GM19463 (cell line): ENCODE measurements at regions not wholly inside any gene's neighbourhood (a gene's known extent, or its start where the extent isn't known, plus 50 kb on each side); places are given as distances from the start of the nearest gene placed in this dataset.

Source experiments
- ATAC-seq: cut with Tn5 transposase; IDR thresholded peaks from one replicate; pipeline ENCODE4 v1.9.1; 2021; ENCODE audit warnings: mild to moderate bottlenecking, moderate library complexity; ENCODE audit not compliant: unreplicated experiment

DNA sequence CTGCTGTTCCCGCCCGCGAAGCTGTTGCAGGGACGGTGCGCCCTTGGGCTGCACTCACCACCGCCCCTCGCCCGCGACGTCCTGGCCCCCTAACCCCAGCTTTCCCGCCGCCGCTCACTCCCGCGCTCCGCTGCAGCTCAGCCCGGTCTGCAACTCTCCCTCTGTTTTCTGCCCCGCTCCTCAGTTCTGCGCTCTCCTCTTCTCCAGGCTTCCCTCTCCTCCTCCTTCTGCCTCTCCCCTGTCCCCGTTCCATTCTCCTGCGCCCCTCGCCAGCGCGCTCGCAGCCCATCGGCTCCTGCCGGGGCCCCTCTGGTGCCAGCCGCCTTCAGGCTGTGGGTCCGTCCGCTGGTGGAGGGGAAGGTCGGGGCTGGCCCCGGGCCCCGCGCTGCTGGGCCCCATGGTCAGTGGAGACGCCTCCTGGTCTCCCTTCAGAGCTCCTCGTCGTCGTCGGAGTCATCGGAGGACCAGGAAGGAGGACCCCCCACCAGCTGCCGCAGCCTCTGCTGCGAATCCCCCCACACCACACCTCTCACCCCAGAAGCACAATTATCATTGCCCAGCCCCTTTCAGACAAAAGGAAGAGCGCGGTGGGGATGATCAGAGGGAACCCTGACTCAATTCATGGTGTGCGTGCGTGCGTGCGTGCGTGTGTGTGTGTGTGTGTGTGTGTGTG lies 223.2 kb upstream of the FOXF1 start:
- no peak for ATAC-seq

DNA sequence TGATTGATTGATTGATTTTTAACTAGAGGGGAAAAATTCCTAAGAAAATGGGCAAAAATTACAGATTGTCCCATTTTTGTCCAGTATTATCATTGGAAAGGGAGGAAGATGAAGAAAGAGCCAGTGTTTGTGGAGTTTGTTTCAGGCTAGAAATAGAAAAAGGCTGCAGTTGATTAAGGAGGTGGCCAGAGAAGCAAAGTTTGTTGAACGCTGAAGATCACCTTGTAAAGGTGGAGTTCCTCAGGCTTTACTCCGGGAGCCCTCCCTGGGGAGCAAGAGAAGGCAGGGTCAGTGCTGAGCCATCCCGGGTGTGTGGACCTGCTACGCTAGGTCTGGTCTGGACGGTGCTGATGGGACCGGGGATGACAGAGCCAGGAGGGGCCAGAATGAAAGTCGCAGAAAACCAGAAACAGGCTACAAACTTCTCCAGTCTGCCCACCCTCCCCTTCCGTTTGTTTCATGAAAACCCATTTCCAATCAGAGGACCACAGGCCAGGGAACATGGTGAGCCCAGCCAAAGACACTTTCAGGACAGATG lies 222.6 kb upstream of the FOXF1 start:
- no peak for ATAC-seq

DNA sequence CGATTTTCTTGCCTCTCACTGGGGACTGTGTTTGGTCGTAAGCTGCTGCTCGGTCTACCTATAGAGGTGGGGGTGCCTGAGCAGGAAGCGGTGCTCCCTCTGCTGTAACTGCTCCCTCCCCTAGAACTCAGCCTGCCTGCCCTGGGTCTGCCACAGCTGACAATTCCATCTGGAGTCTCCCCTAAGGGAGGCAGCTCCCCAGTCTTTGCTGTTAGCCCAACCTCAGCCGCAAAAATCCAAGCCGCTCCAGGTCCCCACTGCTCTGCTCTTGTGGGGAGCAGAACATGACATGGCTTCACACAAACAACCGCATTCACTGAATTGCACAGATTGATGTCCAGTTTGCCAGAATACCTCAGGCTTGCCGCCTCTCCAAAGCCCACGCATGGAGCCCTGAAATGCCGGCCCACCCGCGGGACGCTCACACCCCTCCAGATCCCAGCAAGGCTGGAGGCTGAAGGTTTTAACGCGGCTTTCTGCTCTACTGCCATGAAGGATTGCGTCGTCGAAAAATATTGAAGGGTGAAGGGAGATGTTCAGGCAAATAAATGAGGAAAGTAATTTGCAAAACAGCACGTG lies 221.5 kb upstream of the FOXF1 start:
- ATAC-seq = no peak

DNA sequence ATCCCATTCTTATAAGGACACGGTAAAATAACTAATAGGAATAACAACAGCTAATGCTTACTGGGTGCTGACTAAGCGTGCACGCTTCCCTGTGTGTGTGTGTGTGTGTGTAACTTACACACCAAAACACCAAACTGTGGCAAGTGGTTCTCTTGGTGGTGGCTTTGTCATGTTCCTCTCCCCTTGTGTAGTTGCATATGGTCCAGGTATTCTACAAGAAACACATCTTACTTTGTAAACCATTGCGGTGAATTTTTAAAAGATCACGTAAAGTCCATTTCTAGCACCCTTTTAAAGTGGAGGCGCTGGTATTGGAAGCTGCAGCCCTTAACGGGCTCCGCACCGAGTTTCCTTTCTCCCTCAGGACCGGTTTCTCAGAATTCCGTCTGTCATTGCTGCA lies 221.0 kb upstream of the FOXF1 start:
- no peak for ATAC-seq

DNA sequence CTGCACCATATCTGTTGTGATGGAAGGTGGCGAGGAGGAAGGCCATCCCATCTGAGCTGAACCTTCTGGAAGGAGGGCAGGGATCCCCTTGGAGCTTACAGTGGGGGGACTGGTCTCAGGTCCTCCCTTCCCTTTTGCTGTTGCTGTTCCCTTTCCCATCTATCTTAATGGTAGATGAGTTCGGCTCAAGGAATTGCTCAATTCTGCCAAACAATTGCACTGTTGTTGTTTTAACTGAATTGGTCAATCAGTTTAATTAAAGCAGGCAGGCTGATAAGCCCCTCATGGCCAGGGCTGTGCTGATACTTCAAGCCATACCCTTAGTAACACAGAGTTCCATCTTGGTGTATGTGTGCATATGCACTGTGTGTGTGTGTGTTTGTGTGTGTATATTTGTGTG lies 220.4 kb upstream of the FOXF1 start:
- no peak for ATAC-seq

DNA sequence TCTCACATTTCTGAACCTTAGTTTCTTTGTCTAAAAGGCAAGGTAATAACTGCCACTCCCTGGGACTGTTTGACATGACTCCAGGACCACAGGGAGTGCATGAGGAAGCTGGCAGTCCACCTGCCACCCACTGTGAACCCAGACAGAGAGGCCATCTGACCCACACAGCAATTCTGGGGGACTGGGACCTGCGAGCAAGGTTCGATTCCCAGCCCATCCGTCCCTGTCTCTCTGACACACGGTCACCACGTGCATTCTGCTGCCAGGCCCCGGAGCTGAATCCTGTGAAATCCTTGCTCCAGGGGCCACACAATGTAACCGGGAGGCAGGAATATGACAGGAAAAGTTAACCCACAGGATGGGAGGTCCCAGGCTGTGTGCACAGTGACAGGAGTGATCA lies 218.8 kb upstream of the FOXF1 start:
- no peak for ATAC-seq

DNA sequence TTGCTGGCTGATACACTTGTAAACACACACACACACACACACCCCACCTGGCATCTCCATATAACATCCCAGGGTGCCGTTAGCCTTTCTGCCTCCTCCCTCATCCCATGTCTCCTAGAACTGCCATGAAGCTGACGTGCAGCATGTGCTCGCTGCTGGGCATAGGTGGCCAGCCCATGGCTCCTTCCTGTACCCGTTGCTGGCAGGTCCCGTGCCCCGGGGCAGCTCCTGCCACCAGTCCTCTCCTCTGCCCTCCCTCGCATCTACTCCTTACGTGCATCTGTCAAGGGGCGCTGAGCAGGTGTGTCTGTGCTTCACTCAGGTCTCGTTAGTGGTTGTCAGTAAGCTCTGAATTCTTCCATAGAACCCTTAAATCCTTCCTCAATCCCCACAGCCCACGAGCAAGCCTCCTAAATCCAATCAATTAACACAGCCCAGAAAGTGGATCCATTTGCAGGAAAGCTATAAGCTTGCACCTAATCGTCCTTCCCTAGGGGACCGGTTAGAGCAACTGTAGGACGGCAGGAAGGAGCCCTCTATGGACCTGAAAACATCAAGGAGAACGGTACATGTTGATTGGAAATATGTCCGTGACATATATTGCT lies 218.1 kb upstream of the FOXF1 start:
- no peak for ATAC-seq

DNA sequence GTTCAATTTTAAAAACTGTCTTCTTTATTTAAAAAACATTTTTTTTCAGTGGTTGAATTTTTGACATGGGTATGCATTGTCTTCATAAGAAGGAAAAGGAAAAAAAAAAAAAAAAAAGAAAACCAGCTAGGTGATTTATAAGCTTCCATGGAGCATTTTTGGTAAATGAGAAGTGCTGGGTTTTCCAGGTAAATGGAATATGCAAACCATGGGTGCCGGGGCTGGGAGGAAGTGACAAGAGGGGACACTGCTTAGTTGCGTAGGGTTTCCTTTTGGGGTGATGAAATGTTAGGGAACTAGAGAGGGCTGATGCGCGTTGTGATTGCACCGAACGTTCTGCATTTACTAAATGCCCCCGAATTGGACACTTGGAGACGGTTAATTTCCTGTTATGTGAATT lies 217.4 kb upstream of the FOXF1 start:
- no peak for ATAC-seq

DNA sequence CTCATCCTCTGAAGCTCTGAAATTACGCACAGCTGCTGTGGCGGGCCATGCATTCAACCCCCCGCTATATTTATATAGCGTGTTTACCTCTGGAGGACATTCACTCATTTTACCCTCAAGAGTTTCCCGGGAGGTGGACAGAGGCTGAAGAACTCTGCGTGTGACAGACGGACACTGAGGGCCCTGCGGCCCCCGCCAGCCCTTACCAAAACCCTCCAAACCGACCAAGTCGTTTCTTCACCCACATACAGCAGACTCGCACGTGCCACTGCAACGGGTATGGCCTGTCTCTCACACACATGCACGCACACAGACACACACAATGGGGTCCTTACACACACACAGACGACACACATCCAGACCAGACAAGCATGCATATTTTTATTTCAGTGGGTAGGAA lies 216.4 kb upstream of the FOXF1 start:
- no peak for ATAC-seq

DNA sequence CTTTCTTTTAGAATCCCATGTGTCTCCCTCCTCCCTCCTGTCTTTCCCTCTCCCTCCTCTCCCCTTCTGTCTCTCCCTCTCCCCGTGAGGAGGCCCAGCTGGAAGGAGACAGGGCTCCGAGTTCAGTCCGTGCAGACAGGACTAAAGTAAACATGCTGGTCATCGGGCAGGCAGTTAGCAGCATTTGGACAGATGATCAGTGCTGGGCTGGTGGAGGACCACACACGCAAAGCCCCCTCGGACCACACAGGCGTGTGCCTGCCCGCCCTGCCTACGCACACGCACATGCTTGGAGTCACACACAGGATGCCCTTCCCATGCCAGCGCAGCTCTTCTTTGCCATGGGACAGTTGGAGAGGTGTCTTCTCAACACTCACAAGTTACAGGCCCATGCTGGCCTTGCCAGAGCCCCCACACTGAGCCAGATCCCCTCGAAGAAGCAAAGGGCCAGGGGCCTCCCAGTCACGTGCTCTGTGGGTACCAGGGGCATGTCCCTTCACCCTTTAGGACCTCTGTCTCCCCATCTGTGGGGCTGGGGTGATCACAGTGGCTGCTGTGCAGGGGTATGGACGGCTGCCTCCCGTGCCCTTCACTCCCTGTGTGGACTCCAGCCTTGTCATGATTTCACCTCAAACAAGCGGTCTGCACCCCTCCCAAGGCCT lies 215.7 kb upstream of the FOXF1 start:
- no peak for ATAC-seq

DNA sequence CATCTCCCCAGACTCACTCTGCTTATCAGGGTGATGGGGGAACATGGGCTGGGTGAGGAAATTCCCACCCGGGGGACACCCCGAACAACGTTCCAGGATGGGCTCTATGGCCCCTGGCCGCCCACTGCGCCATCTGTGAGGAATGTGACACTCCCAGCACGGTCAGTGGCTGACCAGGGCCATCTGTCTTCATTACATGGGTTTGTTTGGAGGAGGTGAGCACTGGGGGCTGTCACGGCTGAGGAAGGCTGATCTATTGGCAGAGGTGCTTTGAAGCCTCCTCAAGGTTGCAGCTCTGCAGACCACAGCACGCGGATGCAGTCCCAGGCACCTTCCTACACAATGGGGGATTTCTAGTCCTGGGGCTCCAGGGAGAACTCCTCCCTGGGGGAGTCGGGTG lies 214.1 kb upstream of the FOXF1 start:
- ATAC-seq = no peak

DNA sequence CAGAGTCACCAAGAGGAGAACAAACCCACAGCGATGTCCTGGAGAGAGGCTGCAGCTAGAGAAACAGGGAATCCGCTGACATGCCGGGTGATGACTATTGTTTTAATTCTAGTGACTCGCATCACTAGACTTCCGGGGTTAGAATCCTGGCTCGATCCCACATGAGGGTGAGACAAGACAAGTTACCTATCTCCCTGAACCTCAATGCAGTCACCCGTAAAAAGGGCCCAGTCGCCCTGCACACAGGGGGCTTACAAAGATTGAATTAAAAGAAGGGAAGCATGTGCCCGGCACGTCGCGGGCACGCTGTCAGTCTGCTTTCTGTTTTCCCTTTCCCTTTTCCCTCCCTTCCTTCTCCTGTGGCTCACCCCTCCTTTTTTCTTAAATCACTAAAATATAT lies 212.9 kb upstream of the FOXF1 start:
- ATAC-seq = no peak

DNA sequence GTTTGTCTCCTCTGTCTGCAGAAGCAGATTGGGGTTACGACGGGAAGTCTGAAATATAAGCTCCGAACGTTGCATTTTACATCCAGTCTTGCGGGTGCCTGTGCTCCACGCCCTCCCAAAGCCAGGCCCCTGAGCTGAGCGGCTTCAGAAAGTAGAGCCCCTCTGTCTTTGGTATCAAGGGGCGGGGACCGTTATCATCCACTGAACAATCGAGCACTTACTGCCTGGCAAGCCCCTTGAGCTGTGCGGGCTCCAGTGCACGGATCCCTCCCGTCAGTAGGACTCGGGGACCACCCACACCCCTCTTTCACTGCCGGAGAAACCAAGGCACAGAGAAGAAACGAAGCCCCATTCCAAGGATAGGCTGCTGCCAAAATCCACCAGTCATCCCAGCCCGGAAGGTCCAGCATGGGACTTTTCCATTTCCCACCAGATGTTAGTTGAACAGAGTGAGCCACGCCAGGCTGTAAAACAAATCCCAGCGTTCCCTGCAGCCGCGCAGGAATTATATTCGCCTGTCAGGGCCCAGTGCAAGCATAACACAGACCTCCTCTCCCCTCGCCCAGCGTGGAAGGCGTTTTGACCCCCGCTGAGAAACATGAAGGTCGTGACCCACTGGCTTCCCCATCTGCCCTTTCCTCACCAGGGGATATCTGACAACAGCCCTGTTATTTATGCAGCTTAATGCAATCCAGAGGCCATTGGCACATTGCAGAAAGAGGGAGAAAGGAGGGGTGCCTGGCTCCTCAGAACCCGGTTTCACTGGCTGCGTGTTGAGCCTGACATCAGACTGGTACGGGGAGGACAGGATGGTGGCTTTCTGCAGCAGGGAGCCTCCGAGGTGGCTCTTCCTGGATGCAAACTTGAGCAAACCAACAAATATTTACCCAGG lies 212.2 kb upstream of the FOXF1 start:
- no peak for ATAC-seq

DNA sequence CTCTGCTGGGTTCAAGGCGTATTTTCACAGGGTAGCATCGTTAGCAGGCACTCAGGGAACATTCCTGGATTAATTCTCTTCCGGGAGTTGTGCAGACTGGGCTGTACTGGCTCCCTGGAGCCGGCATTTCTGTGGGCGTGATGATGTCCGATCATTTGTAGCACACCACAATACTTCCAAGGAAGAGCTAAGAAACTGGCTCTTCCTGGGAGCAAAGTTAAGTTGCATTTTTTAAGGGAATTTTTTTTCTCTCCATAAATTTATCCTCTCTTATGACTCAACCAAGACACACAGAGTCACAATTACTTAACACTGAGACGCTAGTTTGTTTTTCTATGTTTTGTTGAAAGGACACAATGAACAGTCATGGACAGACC lies 211.6 kb upstream of the FOXF1 start:
- ATAC-seq = no peak

DNA sequence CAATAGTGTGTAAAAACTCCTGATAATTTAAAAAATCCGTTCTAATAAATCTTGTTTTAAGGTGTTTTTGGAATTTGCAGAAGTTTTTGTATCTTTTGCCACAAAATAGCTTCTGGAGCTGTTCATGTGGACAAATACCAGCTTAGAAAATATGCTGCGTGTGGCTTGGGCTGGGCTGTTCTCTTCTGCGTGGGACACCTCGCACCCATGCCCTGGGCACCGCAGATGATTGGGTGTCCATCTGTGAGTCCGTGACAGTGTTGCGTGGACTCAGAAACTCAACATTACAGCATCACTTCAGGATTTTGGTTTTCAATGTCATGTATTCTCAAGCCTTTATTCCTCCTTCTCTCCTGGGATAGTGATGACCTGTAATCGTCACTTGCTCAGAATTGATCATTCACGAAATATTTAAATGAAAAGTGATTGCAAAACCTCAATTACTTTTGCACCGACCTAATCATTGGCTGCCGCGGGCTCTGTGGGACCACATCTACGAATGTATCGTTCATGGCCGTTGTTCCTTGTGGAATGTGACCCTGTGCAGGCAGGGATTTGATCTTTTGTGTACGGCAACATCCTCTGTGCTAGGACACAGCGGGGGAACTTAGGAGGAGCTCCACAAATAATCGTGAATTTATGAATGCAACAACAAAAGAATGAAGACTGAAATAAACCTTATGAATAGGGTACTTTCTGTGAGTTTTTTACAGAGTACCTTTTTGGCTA lies 210.3 kb upstream of the FOXF1 start:
- no peak for ATAC-seq

DNA sequence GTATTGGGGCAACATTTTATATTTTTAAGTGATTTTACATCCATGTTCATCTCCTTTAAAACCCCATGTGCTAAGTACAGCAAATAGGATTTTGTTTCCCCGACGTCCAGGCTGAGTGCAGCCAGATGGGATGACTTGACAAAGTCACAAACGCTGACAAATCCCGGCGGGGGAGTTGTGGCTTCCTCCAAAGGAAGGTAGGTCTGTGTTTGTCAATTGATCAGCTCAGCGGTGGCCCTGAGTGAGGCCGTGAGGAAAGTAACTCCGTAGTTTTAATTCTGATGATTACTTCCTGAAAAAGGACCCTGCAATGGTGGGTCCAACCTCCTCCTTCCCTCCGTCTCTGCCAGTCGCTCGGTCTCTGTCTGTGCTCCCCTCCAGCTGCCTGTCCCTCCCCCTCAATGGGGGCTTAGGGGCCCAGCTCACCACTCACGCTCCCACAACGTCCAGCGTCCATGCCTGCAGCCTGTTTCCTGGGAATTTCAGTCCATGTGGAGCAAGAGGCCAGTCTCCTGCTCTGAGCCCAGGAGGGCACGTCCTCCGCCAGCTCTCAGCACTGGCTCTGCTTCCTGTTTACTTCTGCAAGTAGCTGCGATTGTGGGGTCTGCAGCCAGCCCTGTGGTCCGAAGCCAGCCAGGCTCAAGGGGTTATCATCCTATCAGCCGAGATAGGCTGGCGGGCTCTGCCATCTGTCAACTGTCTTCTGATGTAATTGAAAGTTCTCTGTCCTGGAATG lies 209.4 kb upstream of the FOXF1 start:
- no peak for ATAC-seq

DNA sequence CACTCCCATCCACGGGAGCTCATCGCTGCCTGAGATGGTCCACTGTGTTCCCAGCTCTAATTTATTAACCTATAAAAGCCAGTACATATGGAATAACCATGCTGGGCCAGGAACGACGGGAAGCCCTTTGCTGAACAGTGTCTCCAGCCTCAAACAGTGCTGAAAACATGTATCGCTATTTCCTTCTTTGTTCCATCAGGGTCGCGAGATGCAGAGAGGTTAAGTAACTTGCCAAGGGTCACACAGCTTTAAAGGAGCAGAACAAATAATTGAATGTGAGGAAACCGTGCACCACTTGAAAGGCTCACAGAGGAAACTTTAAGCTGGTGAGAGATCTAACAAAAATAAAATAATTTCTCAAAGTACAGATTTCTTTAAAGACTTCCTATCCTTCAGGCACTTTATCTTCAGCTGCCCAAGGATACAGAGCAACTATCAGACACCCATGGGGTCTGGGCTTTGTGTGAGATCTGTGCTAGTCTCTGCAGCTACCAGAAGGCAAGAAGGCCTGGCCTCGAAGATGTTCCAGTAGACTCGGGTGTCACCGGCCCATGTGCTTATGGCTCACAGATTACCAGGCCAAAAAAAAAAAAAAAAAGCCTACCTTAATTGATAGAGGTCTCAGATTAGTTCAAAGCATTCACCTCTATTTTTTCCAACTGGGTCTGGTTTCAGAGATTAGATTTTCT lies 207.8 kb upstream of the FOXF1 start:
- ATAC-seq = no peak

DNA sequence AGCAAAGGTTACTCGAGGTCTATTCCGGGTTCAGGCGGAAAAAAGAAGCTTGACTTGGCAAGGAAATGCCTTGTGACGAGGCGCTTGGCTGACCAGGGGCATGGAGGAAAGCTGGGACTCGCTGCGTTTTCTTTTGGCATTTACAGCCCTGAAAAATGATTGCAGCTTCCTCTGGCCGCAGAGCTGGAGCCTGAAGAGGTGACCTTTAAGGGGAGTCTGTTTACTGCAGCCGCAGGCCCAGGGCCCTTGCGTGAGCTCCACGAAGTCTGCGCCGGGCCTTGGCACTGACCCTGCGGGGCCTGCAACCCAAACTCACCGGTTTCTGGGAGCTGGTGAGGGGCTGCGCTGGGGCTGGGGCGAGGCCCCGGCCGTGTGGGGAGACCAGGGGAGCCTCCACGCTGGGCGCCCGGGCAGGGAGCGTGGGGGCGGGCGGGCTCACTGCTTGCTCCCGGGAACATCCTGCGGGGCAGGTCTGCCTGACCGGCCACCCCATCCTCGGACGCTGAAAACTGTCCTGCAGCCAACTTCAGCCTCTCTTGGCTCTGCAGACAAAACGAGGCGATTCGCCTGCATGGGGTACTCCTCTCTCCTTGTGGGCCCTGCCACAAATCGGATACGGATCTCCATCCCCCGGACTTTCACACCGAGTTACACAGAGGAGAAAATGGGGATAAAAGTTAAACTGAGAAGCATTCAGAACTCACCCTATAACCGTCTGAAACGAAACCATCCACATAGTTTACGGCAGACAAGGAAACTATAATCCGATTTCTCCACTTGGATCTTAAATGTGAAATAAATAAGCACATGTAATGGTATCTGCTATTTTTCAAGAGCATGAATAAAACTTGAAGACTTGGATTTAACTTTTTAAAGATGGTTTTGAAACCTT lies 206.3 kb upstream of the FOXF1 start:
- no peak for ATAC-seq
